Tibial nerve (tissue), 4 donors: ENCODE measurements at regions not wholly inside any gene's neighbourhood (a gene's known extent, or its start where the extent isn't known, plus 50 kb on each side); places are given as distances from the start of the nearest gene placed in this dataset.
A peak's percentile ranks its signal among the peaks of the same experiment; 100 is the strongest.

ENCODE experiments used
- DNase-seq, 2 donors: peaks; one replicate each; pipeline ENCODE4 v3.0.0-alpha.2; 2019; ENCODE audit warnings: low spot score in 2 of 2
- H3K27ac ChIP-seq, 4 donors: fragments of 200-600 bp; sonication (generic) in 3 of 4; one replicate each; pipeline ENCODE4 v1.5.1; 2017 to 2019; ENCODE audit warnings: mild to moderate bottlenecking in 1 of 4
- H3K27me3 ChIP-seq, 2 donors: fragments of 200-600 bp; sonication (generic) in 1 of 2; one replicate each; pipeline versions ENCODE4 v1.5.1 to v1.6.0; 2017 to 2019
- H3K36me3 ChIP-seq, 3 donors: fragments of 200-600 bp; sonication (generic); one replicate each; pipeline ENCODE4 v1.5.1; 2018 to 2019
- H3K4me1 ChIP-seq, 4 donors: fragments of 200-600 bp; sonication (generic) in 3 of 4; one replicate each; pipeline ENCODE4 v1.5.1; 2017 to 2019
- H3K4me3 ChIP-seq, 4 donors: fragments of 200-600 bp; sonication (generic) in 3 of 4; one replicate each; pipeline ENCODE4 v1.5.1; 2017 to 2019; ENCODE audit warnings: mild to moderate bottlenecking in 1 of 4, moderate library complexity in 1 of 4
- H3K9me3 ChIP-seq, 4 donors: fragments of 200-600 bp; sonication (generic) in 3 of 4; one replicate each; pipeline ENCODE4 v1.5.1; 2017 to 2019
- CTCF ChIP-seq, 5 experiments: fragments of 200-600 bp in 3 of 5; fragments of 450-650 bp in 2 of 5; sonication (generic) in 3 of 5; IDR thresholded peaks; one replicate each; pipeline ENCODE4 v1.5.1; 2016 to 2019; ENCODE audit warnings: antibody characterized with exemption in 5 of 5, mild to moderate bottlenecking in 3 of 5, moderate library complexity in 2 of 5
- EP300 ChIP-seq, 2 donors: sonication (generic); formaldehyde crosslinking; IDR thresholded peaks; one replicate each; pipeline ENCODE4 v1.6.1; 2017; ENCODE audit warnings: antibody characterized with exemption in 2 of 2, mild to moderate bottlenecking in 1 of 2
- POLR2A ChIP-seq, 2 donors: fragments of 450-650 bp; IDR thresholded peaks; one replicate each; pipeline ENCODE4 v1.6.1; 2017; ENCODE audit warnings: antibody characterized with exemption in 2 of 2, mild to moderate bottlenecking in 2 of 2, moderate library complexity in 2 of 2
- WGBS, 2 donors: methylation state at CpG; one replicate each; pipeline ENCODE4 v1.1.5; 2018; 5-methylcytosine and 5-hydroxymethylcytosine counted together

- Histone ChIP-seq H3K27ac (peak overlapping the region in 1 of 4 donors; percentile 24), H3K4me3 (no peak overlapping the region), H3K4me1 (peaks cover 0 to 24% (median 0%) of the 10 kb centered on the region in 4 donors), H3K36me3 (no peaks in the 10 kb centered on the region), H3K27me3 (no peaks in the 10 kb centered on the region), H3K9me3 (peaks cover 0 to 3% (median 0%) of the 10 kb centered on the region in 4 donors)
- TF ChIP-seq EP300 (IDR thresholded peaks at IDR 0.05) (no peak), POLR2A (IDR thresholded peaks at IDR 0.05) (no peak), CTCF (IDR thresholded peaks at IDR 0.05) (no peak)
- no peak for DNase-seq
- WGBS, 2 donors, result 80 to 81% methylated on average over 18 of the region's 18 CpGs
Measured at GRCh38 chr6:169904051-169904922, 152.9 kb downstream of the ERMARD start.

GRCh38 chr6:169903122-169903521 is 151.7 kb downstream of the ERMARD start:
- TF ChIP-seq CTCF (IDR thresholded peaks at IDR 0.05) (no peak), EP300 (IDR thresholded peaks at IDR 0.05) (no peak), POLR2A (IDR thresholded peaks at IDR 0.05) (no peak)
- no peak for DNase-seq
- no peaks in the 10 kb centered on the region for H3K27me3 ChIP-seq
- no peaks in the 10 kb centered on the region for H3K36me3 ChIP-seq
- H3K4me1 ChIP-seq, result peaks cover 0 to 24% (median 0%) of the 10 kb centered on the region in 4 donors
- no peak overlapping the region for H3K27ac ChIP-seq
- no peak overlapping the region for H3K4me3 ChIP-seq
- H3K9me3 ChIP-seq, result no peaks in the 10 kb centered on the region
- 89 to 90% methylated on average over 18 of the region's 18 CpGs for WGBS, 2 donors

- Histone ChIP-seq H3K4me3 (no peak overlapping the region), H3K4me1 (peaks cover 0 to 24% (median 0%) of the 10 kb centered on the region in 4 donors), H3K9me3 (peaks cover 0 to 3% (median 0%) of the 10 kb centered on the region in 4 donors), H3K27me3 (no peaks in the 10 kb centered on the region), H3K27ac (no peak overlapping the region), H3K36me3 (no peaks in the 10 kb centered on the region)
- DNase-seq, result no peak
- 92 to 96% methylated on average over 10 of the region's 10 CpGs for WGBS, 2 donors
- TF ChIP-seq POLR2A (IDR thresholded peaks at IDR 0.05) (no peak), EP300 (IDR thresholded peaks at IDR 0.05) (no peak), CTCF (IDR thresholded peaks at IDR 0.05) (no peak)
Measured at GRCh38 chr6:169902604-169903003, 151.2 kb downstream of the ERMARD start.

- Histone ChIP-seq H3K4me1 (peaks cover 0 to 24% (median 0%) of the 10 kb centered on the region in 4 donors), H3K27ac (no peak overlapping the region), H3K36me3 (no peaks in the 10 kb centered on the region), H3K9me3 (peaks cover 0 to 4% (median 0%) of the 10 kb centered on the region in 4 donors), H3K4me3 (no peak overlapping the region), H3K27me3 (no peaks in the 10 kb centered on the region)
- no peak for TF ChIP-seq CTCF (IDR thresholded peaks at IDR 0.05)
- no peak for DNase-seq
- 97 to 99% methylated on average over 2 of the region's 2 CpGs for WGBS, 2 donors
Measured at GRCh38 chr6:169902070-169902469, 150.6 kb downstream of the ERMARD start.

- Histone ChIP-seq H3K27ac (no peak overlapping the region), H3K9me3 (peaks cover 0 to 4% (median 0%) of the 10 kb centered on the region in 4 donors), H3K36me3 (no peaks in the 10 kb centered on the region), H3K4me3 (no peak overlapping the region), H3K27me3 (no peaks in the 10 kb centered on the region), H3K4me1 (peaks cover 0 to under 1% (median 0%) of the 10 kb centered on the region in 4 donors)
- 79 to 81% methylated on average over 22 to 24 of the region's 24 CpGs for WGBS, 2 donors
- no peak for DNase-seq
- TF ChIP-seq EP300 (IDR thresholded peaks at IDR 0.05) (no peak), POLR2A (IDR thresholded peaks at IDR 0.05) (no peak), CTCF (IDR thresholded peaks at IDR 0.05) (no peak)
Measured at GRCh38 chr6:169899481-169900145, 148.2 kb downstream of the ERMARD start.
